BE2C (cell line): ENCODE measurements at regions not wholly inside any gene's neighbourhood (a gene's known extent, or its start where the extent isn't known, plus 50 kb on each side); places are given as distances from the start of the nearest gene placed in this dataset.
A peak's percentile ranks its signal among the peaks of the same experiment; 100 is the strongest.

ENCODE experiments used
- DNase-seq: peaks from one replicate; pipeline ENCODE4 v3.0.0-alpha.2; 2020
- H3K27me3 ChIP-seq: fragments of 250-450 bp; sonication (Bioruptor Pico); 2 replicates; pipeline ENCODE4 v1.5.1; 2020; ENCODE audit warnings: mild to moderate bottlenecking
- H3K36me3 ChIP-seq: fragments of 250-450 bp; sonication (Bioruptor Pico); 2 replicates; pipeline ENCODE4 v1.5.1; 2020; ENCODE audit warnings: mild to moderate bottlenecking
- H3K4me1 ChIP-seq: fragments of 250-450 bp; sonication (Bioruptor Pico); 2 replicates; pipeline ENCODE4 v1.5.1; 2020
- H3K4me3 ChIP-seq: 2 replicates; pipeline ENCODE4 v1.5.1; 2011; ENCODE audit warnings: low read depth, low read length
- H3K9me3 ChIP-seq: fragments of 250-450 bp; sonication (Bioruptor Pico); 2 replicates; pipeline ENCODE4 v1.5.1; 2020
- TF ChIP-seq, protein P1 (sequence below): IDR thresholded peaks from 2 replicates; pipeline ENCODE4 v1.5.1; 2012; ENCODE audit warnings: mild to moderate bottlenecking, low read depth, low read length

GRCh38 chr10:65556006-65556405, 1369.8 kb upstream of the LRRTM3 start:
- no peak for DNase-seq
- no peaks in the 10 kb centered on the region for H3K27me3 ChIP-seq
- no peaks in the 10 kb centered on the region for H3K9me3 ChIP-seq
- no peak overlapping the region for H3K4me3 ChIP-seq
- H3K36me3 ChIP-seq: no peaks in the 10 kb centered on the region
- H3K4me1 ChIP-seq: no peaks in the 10 kb centered on the region
- TF ChIP-seq, protein P1, sequence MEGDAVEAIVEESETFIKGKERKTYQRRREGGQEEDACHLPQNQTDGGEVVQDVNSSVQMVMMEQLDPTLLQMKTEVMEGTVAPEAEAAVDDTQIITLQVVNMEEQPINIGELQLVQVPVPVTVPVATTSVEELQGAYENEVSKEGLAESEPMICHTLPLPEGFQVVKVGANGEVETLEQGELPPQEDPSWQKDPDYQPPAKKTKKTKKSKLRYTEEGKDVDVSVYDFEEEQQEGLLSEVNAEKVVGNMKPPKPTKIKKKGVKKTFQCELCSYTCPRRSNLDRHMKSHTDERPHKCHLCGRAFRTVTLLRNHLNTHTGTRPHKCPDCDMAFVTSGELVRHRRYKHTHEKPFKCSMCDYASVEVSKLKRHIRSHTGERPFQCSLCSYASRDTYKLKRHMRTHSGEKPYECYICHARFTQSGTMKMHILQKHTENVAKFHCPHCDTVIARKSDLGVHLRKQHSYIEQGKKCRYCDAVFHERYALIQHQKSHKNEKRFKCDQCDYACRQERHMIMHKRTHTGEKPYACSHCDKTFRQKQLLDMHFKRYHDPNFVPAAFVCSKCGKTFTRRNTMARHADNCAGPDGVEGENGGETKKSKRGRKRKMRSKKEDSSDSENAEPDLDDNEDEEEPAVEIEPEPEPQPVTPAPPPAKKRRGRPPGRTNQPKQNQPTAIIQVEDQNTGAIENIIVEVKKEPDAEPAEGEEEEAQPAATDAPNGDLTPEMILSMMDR: no peak

- Histone ChIP-seq H3K27me3 (no peaks in the 10 kb centered on the region), H3K9me3 (no peaks in the 10 kb centered on the region), H3K36me3 (no peaks in the 10 kb centered on the region), H3K4me1 (no peaks in the 10 kb centered on the region; the same call in 1 of the 2 replicates), H3K4me3 (no peak overlapping the region)
- TF ChIP-seq, protein P1: no peak
- DNase-seq: no peak
Measured at GRCh38 chr10:65559369-65559768, 1366.5 kb upstream of the LRRTM3 start.

- no peaks in the 10 kb centered on the region for H3K27me3 ChIP-seq
- no peak for DNase-seq
- H3K4me1 ChIP-seq: no peaks in the 10 kb centered on the region; the same call in 1 of the 2 replicates
- no peaks in the 10 kb centered on the region for H3K36me3 ChIP-seq
- no peak overlapping the region for H3K4me3 ChIP-seq
- H3K9me3 ChIP-seq: no peaks in the 10 kb centered on the region
- TF ChIP-seq, protein P1: no peak
Measured at GRCh38 chr10:65565246-65565645, 1360.6 kb upstream of the LRRTM3 start.

DNA sequence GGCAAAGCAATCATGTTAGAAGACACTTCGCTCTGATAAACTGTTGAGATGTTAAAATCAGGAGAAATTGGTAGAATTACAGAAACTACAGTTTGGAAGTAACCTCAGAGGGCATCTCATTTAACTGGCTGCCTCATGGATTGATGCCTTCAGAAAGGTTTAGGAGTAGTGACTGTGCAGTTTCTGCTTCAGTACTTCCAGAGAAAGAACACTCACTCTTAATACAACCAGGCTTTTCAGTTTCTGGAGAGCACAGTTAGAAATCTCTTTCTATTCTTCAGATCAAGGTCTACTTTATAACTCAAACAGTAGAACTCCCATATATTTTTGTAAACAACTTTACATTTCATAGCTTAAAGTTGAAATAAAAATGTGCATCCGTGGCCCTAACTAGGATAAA, 1358.9 kb upstream of the LRRTM3 start:
- Histone ChIP-seq H3K9me3 (no peaks in the 10 kb centered on the region), H3K27me3 (no peaks in the 10 kb centered on the region), H3K4me3 (no peak overlapping the region), H3K36me3 (no peaks in the 10 kb centered on the region), H3K4me1 (no peaks in the 10 kb centered on the region; the same call in 1 of the 2 replicates)
- TF ChIP-seq, protein P1: no peak
- no peak for DNase-seq

DNA sequence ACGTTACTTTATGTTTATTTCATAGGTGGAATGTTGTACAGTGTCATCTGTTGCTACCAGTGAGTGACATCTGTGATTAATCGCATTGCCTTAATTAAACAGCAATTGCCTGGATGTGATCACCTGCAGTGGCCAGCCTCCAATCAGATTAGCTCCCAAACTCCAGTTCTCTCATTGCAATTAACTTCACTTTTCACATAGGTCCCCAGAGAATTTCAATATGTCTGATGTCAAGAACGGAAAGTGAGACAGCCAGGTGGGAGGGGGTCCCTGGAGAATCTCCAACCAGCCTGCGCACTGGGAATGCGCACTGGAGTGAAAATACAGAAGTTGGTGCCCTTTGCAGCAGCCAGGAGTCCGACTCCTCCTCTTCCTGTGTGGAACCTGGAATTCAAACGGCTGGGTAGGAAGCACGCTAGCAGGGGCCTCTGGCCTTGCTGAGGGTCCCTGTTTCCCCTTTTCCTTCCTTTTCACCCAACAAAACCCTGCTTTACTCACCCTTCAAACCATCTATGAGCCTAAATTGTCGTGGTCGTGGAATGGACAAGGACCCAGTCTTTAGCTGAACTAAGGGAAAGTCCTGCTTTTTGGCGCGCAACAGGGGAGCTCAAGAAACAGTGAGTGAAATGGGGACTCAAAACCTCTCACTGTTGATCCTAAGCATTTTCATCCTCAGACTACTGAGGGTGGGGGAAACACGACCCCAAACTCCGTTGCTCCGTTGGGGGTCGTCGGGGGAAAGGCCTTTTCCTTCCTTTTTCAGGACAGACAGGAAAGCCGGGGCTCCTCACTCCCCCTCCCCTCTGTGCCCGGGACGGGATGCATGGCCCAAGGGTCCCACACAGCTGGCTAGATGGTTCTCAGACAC, 1355.5 kb upstream of the LRRTM3 start:
- Histone ChIP-seq H3K9me3 (no peaks in the 10 kb centered on the region), H3K4me3 (peak overlapping the region; percentile 85), H3K36me3 (no peaks in the 10 kb centered on the region), H3K4me1 (no peaks in the 10 kb centered on the region), H3K27me3 (no peaks in the 10 kb centered on the region)
- peak; percentile 89 for DNase-seq
- TF ChIP-seq, protein P1: 0 out of 2 replicates have a peak, but pooled peaks have one; percentile 6

DNA sequence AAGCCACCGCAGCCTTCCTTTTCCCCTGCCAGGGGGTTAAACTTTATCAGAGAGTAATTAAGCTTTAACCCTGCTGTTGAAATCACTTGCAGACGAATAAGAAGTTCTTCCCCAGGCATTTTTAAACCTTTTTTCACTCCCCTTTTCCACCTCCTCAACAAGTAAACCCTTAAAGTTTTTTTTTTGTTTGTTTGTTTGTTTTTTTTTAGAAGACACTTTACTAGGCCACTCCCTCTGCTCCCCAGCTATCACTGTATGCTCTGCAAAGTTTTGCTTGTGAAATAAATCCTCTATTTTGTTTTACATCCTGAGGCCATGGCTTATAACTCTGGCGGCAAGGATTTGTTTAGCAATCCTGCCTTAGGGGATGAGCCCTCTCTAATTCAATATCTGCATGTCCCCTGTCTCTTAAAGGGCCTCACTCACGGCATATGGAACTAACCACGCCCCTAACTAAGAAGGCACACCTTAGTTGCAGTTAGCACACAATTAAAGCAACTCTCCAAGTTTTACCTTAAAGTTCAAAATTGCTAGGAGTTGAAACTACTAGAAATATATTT, 1354.7 kb upstream of the LRRTM3 start:
- H3K4me3 ChIP-seq: peak overlapping the region; percentile 85
- DNase-seq: peak; percentile 14
- no peaks in the 10 kb centered on the region for H3K36me3 ChIP-seq
- no peaks in the 10 kb centered on the region for H3K27me3 ChIP-seq
- H3K4me1 ChIP-seq: no peaks in the 10 kb centered on the region
- no peaks in the 10 kb centered on the region for H3K9me3 ChIP-seq
- TF ChIP-seq, protein P1: no peak
